ENCODE measurements at regions not wholly inside any gene's neighbourhood (a gene's known extent, or its start where the extent isn't known, plus 50 kb on each side); places are given as distances from the start of the nearest gene placed in this dataset.

GRCh38 chrX:93528917-93529316 lies 144.5 kb downstream of the NAP1L3 start:
- Histone ChIP-seq H3K27me3 (replicated peaks in 2 of 5; ENCODE audit: control insufficient read depth in 4 of 5, insufficient read depth in 5 of 5, low read length in 4 of 5) (peaks cover 0 to 2% (median 0%) of the 10 kb centered on the region in 5 experiments), H3K27ac (ENCODE audit: insufficient read depth in 1 of 2, low read depth in 1 of 2, low read length in 2 of 2, poor library complexity in 1 of 2, severe bottlenecking in 2 of 2) (no peak overlapping the region), H3K9me3 (ENCODE audit: control extremely low read depth in 1 of 5, control insufficient read depth in 4 of 5, insufficient read depth in 2 of 5, low read depth in 1 of 5, low read length in 4 of 5) (no peaks in the 10 kb centered on the region), H3K4me1 (ENCODE audit: control extremely low read depth in 1 of 4, control insufficient read depth in 4 of 4, insufficient read depth in 4 of 4, low read length in 3 of 4) (no peaks in the 10 kb centered on the region), H3K36me3 (ENCODE audit: control insufficient read depth in 4 of 4, insufficient read depth in 4 of 4, low read length in 3 of 4) (no peaks in the 10 kb centered on the region), H3K4me3 (ENCODE audit: control insufficient read depth in 1 of 7, extremely low read depth in 1 of 7, insufficient read depth in 4 of 7, low read depth in 2 of 7, low read length in 6 of 7) (no peak overlapping the region)
- ChIA-PET POLR2A (no interaction called here), CTCF (no interaction called here)
- WGBS (ENCODE audit: insufficient coverage) = no CpG with 5 or more reads among the region's 3 CpGs
- DNase-seq = no peak

Data from common myeloid progenitor, CD34-positive (primary cell).